HCT116 (cell line): ENCODE measurements at regions not wholly inside any gene's neighbourhood (a gene's known extent, or its start where the extent isn't known, plus 50 kb on each side); places are given as distances from the start of the nearest gene placed in this dataset.

Source experiments
- ATAC-seq: fragments of 200-7000 bp; cut with Tn5 transposase; 2 replicates; pipeline ENCODE4 v1.9.1; 2020; ENCODE audit warnings: mild to moderate bottlenecking, moderate library complexity
- BruUV-seq: library from RNA; stranded (reverse); fragments of 400-500 nt; replicated peaks from 2 replicates; lab custom pipeline; 2021; lab: Mats Ljungman, UMichigan
- CTCF ChIA-PET: fragments of 300-600 bp; sonication (Branson Sonifier 250); formaldehyde crosslinking; loops from one replicate; lab custom pipeline; 2021; ENCODE audit warnings: antibody characterized with exemption; lab: Charles Lee
- POLR2A ChIA-PET: fragments of 300-600, 350-600 bp; sonication (Branson Sonifier 250); formaldehyde crosslinking; loops from one replicate; lab custom pipeline; 2021; ENCODE audit warnings: antibody characterized with exemption; lab: Charles Lee
- RAD21 ChIA-PET, 2 experiments: fragments of 300-600 bp; sonication (Branson Sonifier 250); formaldehyde crosslinking; loops; one replicate each; lab custom pipeline; 2023; ENCODE audit warnings: low total read pairs in 2 of 2; ENCODE audit not compliant: uncharacterized antibody in 2 of 2, unreplicated experiment in 2 of 2, low non-redundant PET in 1 of 2; lab: Charles Lee
- DNase-seq: peaks from one replicate; pipeline ENCODE4 v3.0.0-alpha.2; 2010; ENCODE audit warnings: low read depth, low spot score
- H2AFZ ChIP-seq: fragments of 200-600 bp; shearing (Covaris generic), sonication (generic); 2 replicates; pipeline ENCODE4 v1.6.1; 2017; ENCODE audit warnings: low read depth, mixed run types, mixed read lengths, antibody characterized with exemption, low read length; ENCODE audit not compliant: poor library complexity, severe bottlenecking
- H3K27ac ChIP-seq: 2 replicates; pipeline ENCODE4 v1.5.1; 2012; ENCODE audit warnings: low read depth, low read length
- H3K27me3 ChIP-seq: fragments of 200-600 bp; sonication (generic); 2 replicates; pipeline ENCODE4 v1.6.1; 2016; ENCODE audit warnings: mixed run types, low read length, mixed read lengths; ENCODE audit not compliant: insufficient read depth
- H3K36me3 ChIP-seq, 2 experiments: fragments of 200-500 bp in 1 of 2; fragments of 200-600 bp in 1 of 2; sonication (Bioruptor generic) in 1 of 2; sonication (generic) in 1 of 2; 2 replicates each; pipeline versions ENCODE4 v1.5.1 to v1.6.1; 2014 to 2016; ENCODE audit warnings: low read length in 2 of 2, inconsistent platforms in 1 of 2, mixed read lengths in 1 of 2, mixed run types in 1 of 2; ENCODE audit not compliant: insufficient read depth in 2 of 2, control insufficient read depth in 1 of 2
- H3K4me1 ChIP-seq, 2 experiments: fragments of 200-600 bp in 1 of 2; sonication (generic) in 1 of 2; 2 replicates each; pipeline versions ENCODE4 v1.5.1 to v1.6.1; 2012 to 2017; ENCODE audit warnings: low read length in 2 of 2, inconsistent platforms in 1 of 2, mild to moderate bottlenecking in 1 of 2, mixed read lengths in 1 of 2, mixed run types in 1 of 2, moderate library complexity in 1 of 2; ENCODE audit not compliant: insufficient read depth in 2 of 2, control insufficient read depth in 1 of 2
- H3K4me2 ChIP-seq: fragments of 200-600 bp; sonication (generic); 2 replicates; pipeline ENCODE4 v1.6.1; 2017; ENCODE audit warnings: mixed run types, low read length, mixed read lengths
- H3K4me3 ChIP-seq, 2 experiments: fragments of 200-600 bp in 1 of 2; sonication (generic) in 1 of 2; replicated peaks in 1 of 2; 2 replicates each; pipeline ENCODE4 v1.5.1; 2011 to 2016; ENCODE audit warnings: low read length in 2 of 2, control low read depth in 1 of 2, low read depth in 1 of 2, mild to moderate bottlenecking in 1 of 2, mixed read lengths in 1 of 2, mixed run types in 1 of 2
- H3K79me2 ChIP-seq: fragments of 200-600 bp; sonication (generic); 2 replicates; pipeline ENCODE4 v1.6.1; 2017; ENCODE audit warnings: mild to moderate bottlenecking, mixed run types, low read length, moderate library complexity, mixed read lengths; ENCODE audit not compliant: insufficient read depth
- H3K9ac ChIP-seq: fragments of 200-600 bp; sonication (generic); 2 replicates; pipeline ENCODE4 v1.6.1; 2016; ENCODE audit warnings: low read length, mixed read lengths
- H3K9me2 ChIP-seq: fragments of 200-600 bp; sonication (generic), shearing (Covaris generic); 2 replicates; pipeline ENCODE4 v1.6.1; 2017; ENCODE audit warnings: mixed run types, mild to moderate bottlenecking, moderate library complexity; ENCODE audit not compliant: insufficient read depth
- H3K9me3 ChIP-seq, 2 experiments: fragments of 200-500 bp in 1 of 2; fragments of 200-600 bp in 1 of 2; sonication (Bioruptor generic) in 1 of 2; sonication (generic) in 1 of 2; 2 replicates each; pipeline ENCODE4 v1.6.1; 2014 to 2017; ENCODE audit warnings: low read length in 2 of 2, mixed read lengths in 2 of 2, inconsistent platforms in 1 of 2, low read depth in 1 of 2, mild to moderate bottlenecking in 1 of 2, mixed run types in 1 of 2, moderate library complexity in 1 of 2; ENCODE audit not compliant: control insufficient read depth in 1 of 2, insufficient read depth in 1 of 2
- H4K20me1 ChIP-seq: fragments of 200-600 bp; sonication (generic), shearing (Covaris generic); 2 replicates; pipeline ENCODE4 v1.6.1; 2017; ENCODE audit warnings: mixed run types, mild to moderate bottlenecking, moderate library complexity; ENCODE audit not compliant: insufficient read depth
- ATF3 ChIP-seq: IDR thresholded peaks from 2 replicates; pipeline ENCODE4 v1.6.1; 2012
- EZH2phosphoT487 ChIP-seq: fragments of 200-600 bp; IDR thresholded peaks from 2 replicates; pipeline ENCODE4 v1.6.1; 2018; ENCODE audit warnings: antibody characterized with exemption, borderline replicate concordance
- MAX ChIP-seq: IDR thresholded peaks from 2 replicates; pipeline ENCODE4 v1.6.1; 2012
- REST ChIP-seq: IDR thresholded peaks from 2 replicates; pipeline ENCODE4 v1.6.1; 2012; ENCODE audit warnings: low read depth
- TCF7L2 ChIP-seq: IDR thresholded peaks from 2 replicates; pipeline ENCODE4 v1.7.0; 2011; ENCODE audit warnings: borderline replicate concordance, inconsistent platforms; ENCODE audit not compliant: insufficient read depth, insufficient read length; ENCODE audit errors: extremely low read depth
- ZFX ChIP-seq: fragments of 450-650 bp; IDR thresholded peaks from 2 replicates; pipeline ENCODE4 v1.6.1; 2017
- intact Hi-C: fragments of 100-400 bp; cut with micrococcal nuclease; formaldehyde crosslinking; loops from 2 replicates; pipeline ENCODE4 v1.10.0; 2022

- no TSS peak for BruUV-seq
- H3K36me3 ChIP-seq = no peaks in the 10 kb centered on the region
- no peak overlapping the region for H3K9ac ChIP-seq
- POLR2A ChIA-PET = no interaction called here
- H3K9me2 ChIP-seq = no peaks in the 10 kb centered on the region; the same call in 1 of the 2 replicates
- no peak overlapping the region for H3K4me2 ChIP-seq
- DNase-seq = no peak
- intact Hi-C loops = no loop called here
- no peak for TF ChIP-seq MAX
- no peak for TF ChIP-seq TCF7L2
- TF ChIP-seq ATF3 = no peak
- no peak for TF ChIP-seq REST
- no peak for TF ChIP-seq ZFX
- TF ChIP-seq EZH2phosphoT487 = no peak
- H3K9me3 ChIP-seq = no peaks in the 10 kb centered on the region
- RAD21 ChIA-PET = no interaction called here
- no peak for ATAC-seq
- H3K27me3 ChIP-seq = no peaks in the 10 kb centered on the region
- no peaks in the 10 kb centered on the region for H4K20me1 ChIP-seq
- CTCF ChIA-PET = no interaction called here
- H3K79me2 ChIP-seq = no peaks in the 10 kb centered on the region
- H2AFZ ChIP-seq = no peak overlapping the region
- no peak overlapping the region for H3K27ac ChIP-seq
- H3K4me1 ChIP-seq = no peaks in the 10 kb centered on the region
- no peak overlapping the region for H3K4me3 ChIP-seq
Measured at GRCh38 chr4:101689220-101689619, 101.3 kb upstream of the BANK1 start.
